ENCODE measurements at regions not wholly inside any gene's neighbourhood (a gene's known extent, or its start where the extent isn't known, plus 50 kb on each side); places are given as distances from the start of the nearest gene placed in this dataset.

DNA sequence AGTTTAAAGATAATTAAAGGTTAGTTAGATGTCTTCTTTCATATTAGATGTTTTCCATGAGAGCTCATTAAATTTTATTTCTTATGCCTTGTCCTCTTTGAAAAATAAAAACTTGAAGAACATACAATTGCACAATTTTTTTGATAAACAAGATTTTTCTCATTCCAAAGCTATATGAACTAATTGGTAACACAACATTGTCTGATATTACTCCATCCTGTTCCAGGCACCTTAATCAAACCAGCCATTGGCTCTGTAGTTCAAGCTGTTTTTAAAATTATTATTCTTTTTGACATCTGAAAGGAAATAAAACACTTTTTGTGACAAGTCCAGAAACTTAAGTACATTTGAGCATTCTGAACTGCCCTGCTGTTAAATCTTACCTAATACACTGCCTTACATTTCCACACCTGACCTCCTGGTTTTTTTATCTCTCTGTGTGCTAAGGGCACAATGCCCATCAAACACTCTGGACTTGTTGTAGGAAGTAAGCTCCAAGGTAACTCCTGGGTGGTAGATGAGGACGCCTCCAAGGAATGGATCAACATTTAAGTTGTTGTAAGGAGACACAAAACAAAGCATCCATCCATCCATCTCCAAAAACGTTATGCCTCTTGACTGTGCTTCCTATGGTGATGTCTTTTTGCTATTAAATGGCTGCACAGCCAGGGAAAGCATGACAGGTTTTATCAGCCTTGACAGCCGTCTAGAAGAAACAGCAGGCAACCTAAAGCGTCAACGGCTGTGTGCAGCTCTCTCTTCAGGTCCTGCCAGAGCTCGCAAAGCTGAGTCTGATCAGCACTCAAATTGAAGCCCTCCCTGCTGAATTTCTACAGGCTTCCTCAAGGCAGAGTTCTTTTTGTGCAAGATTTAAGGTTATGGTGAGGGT lies 449.9 kb upstream of the FLRT2 start:
- ATAC-seq (peak in 1 of 2 donors; percentile 60), DNase-seq (no peak)
- intact Hi-C loops (cut with DNase I): no loop called here

DNA sequence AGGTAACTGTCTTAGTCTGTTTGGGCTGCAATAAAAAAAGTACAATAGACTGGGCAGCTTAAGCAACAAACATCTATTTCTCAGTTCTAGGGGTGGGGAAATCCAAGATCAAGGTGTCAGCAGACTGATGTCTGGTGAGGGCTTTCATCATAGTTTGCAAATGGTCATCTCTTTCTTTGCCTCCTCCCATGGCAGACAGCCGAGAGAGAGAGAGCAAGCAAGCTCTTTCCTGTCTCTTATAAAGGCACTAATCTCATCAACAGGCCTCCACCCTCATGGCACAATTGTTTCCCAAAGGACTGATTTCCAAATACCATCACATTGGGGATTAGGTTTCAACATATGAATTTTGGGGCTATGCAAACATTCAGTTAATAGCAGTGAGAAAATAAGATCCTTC lies 445.6 kb upstream of the FLRT2 start:
- intact Hi-C loops (cut with DNase I): no loop called here
- no peak for ATAC-seq
- no peak for DNase-seq

DNA sequence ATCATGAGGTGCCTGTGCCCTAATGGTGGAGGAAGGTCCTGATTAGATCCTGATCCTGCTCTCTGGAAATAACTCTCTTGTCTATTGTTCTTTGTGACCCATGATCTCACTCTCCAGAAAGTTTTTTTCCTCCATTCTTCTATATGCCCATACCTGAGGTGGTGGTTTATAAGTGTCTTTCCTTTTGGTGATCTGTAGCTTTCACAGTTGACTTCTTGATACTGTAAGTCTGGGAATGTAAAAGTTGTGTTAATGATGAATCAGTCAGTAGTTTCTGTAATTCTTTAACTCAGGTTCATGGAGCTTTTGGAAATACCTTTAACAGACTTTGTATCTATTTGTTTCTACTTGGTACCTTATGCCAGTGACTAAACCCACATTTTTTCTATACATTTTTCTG lies 444.0 kb upstream of the FLRT2 start:
- DNase-seq (no peak), ATAC-seq (no peak)
- intact Hi-C loops (cut with DNase I): no loop called here

DNA sequence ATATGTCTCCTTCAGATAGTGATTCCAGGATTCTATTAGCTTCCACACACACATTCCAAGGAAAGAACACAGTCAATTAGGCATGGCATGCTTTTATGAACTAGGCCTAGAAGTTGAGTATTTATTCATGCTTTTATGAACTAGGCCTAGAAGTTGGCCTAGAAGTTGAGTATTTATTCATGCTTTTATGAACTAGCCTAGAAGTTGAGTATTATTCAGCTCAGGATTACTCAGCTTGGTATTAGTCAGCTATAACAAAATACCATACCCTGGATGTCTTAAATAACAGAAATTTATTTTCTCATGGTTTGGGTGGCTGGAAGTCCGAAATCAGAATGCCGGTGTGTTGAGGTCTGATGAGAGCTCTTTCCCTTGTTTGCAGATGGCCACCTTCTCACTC lies 442.7 kb upstream of the FLRT2 start:
- no peak for ATAC-seq
- DNase-seq: no peak
- intact Hi-C loops (cut with DNase I): no loop called here

DNA sequence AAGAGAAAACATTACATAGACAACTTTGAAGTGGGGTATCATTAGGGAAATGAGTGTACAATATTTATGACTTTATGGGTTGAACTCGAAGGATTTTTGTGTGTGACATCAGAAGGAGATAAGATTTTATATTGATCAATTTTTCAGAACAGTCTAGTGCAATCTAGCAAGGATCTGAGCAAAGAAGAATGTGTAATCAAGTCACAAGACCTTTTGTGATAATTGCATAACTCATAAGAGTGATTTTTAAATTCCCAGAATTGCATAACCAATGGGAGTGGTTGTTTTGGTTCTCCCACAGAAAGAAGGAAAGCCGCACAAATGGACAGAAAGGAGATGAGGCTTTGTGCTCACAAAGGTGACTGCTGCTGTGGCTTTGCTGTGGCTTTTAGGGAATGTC lies 441.8 kb upstream of the FLRT2 start:
- ATAC-seq (no peak), DNase-seq (no peak)
- intact Hi-C loops (cut with DNase I): no loop called here

DNA sequence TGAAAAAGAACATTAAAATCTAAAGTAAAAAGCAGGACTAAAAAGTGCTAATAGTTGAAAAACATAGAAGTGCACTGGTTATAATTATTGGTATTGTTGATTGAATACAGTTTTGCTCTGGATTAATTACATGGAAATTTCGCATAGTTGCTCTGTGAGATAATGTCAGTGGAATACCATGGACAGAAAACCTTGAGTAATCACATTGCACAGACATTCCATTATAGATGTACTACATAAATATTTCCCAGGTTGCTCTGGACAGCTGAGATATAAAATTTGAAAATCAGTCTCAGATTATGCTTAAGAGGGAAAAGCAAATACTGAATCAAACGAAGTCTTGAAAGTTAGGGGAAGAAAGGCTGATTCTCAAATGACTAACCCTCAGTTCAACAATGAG lies 439.3 kb upstream of the FLRT2 start:
- intact Hi-C loops (cut with DNase I): no loop called here
- no peak for ATAC-seq
- no peak for DNase-seq

DNA sequence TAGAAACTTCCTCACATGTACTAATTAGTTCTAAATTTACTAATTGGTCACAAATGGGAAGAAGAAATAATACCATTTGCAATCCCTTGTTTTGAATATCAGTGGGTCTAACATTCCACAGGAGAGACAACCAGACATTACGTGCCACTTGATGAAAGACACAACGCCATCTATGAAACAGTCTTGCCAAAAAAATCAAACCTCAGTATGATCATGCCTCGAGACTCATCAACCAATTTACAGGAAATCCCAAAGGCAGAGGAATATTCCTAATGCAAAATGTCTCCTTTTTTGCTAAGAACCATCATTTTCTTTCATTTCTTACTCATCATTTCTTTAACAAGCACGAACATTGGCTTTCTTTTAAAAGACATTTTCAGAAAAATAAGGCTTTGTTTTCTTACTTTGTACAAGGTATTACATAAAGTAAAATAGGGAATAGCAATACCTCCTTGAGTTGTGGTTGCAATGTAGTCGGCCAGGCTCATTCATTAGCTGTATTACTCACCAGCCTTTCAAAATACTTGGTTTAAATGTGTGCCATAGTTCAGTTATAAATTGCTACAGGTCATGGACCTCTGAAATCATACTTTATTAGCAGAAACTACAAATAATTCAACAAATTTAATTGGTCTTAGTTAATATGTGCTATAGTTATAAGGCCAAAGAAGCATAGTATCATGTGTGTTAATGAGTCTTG lies 436.2 kb upstream of the FLRT2 start:
- DNase-seq (no peak), ATAC-seq (no peak)
- intact Hi-C loops (cut with DNase I): no loop called here

DNA sequence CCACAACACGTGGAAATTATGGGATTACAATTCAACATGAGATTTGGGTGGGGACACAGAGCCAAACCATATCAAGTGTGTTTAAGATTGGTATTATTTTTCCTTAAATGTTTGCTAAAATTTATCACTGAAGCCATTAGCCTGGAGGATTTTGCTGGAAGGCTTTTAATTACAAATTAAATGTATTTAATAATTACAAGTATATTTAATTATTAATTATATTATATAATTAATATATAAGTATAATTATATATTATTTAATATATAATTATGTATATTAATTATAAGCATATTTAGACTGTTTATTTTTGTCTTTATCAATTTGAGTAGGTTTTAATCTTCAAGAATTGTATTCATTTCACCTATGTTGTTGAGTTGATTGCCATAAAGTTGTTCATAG lies 427.4 kb upstream of the FLRT2 start:
- ATAC-seq (no peak), DNase-seq (no peak)
- intact Hi-C loops (cut with DNase I): no loop called here

DNA sequence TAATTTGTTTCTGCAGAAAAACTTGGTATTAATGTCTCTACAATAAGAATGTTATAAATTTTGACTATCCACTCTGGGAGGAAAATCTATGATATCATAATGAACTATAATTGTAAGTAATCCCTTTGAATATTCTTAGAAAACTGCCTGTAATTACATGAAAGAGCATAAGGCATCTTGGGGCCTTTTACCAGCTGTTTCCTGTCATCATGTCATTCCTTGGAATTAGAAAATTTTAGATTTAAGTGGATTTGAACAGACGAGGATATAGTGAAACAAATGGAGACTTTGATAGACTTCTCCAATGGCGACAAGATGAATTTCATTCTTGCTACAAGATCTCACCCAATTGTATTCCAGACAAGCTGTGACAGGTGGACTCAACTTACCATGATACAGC lies 423.4 kb upstream of the FLRT2 start:
- no peak for DNase-seq
- intact Hi-C loops (cut with DNase I): no loop called here
- no peak for ATAC-seq

DNA sequence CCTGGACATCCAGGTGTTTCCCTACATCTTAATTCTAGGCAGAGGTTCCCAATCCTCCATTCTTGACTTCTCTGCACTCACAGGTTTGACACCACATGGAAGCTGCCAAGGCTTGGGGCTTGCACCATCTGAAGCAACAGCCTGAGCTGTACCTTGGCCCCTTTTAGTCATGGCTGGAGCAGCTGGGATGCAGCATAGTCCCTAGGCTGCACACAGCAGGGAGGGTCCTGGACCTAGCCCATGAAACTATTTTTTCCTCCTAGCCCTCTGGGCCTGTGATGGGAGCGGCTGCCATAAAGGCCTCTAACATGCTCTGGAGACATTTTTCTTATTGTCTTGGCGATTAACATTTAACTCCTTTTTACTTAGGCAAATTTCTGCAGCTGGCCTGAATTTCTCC lies 417.2 kb upstream of the FLRT2 start:
- intact Hi-C loops (cut with DNase I): no loop called here
- DNase-seq (no peak), ATAC-seq (no peak)

DNA sequence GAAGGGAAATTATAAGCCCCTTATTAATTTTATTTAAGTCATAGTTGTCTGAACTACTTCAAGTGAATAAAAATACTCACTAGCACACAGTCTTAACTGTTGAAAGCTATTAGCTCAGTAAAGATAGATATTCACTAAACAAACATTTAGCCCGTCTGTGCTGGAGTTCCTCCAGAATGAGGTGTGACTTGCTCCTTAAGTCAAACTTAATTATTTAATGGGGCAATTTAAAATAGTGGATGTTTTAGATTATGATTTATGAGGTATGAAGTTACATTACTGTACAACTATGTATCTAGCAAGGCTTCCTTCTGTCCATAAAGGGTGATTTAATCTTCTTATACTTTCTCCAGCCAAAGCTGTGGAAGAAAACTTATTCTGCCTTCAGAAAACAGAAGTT lies 414.0 kb upstream of the FLRT2 start:
- DNase-seq: no peak
- intact Hi-C loops (cut with DNase I): no loop called here
- ATAC-seq: no peak

DNA sequence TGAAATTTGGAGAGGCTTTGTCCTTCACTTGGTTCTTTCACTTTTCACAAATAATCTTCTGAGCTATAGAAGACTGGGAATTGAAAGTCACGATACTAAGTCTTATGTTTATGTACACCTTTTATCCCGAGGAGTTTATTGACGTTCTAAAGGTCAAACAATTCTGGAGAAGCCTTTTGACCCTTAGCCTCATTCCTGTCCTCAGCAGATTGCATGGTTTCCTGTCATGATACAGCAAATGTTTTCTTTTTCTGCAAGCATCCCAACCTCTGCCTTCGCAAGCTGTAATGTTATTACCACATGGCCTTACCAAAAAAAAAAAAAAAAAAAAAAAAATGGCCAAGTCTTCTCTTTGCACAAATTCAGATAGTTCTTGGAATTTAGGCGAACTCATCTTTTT lies 411.7 kb upstream of the FLRT2 start:
- intact Hi-C loops (cut with DNase I): no loop called here
- ATAC-seq (no peak), DNase-seq (no peak)

DNA sequence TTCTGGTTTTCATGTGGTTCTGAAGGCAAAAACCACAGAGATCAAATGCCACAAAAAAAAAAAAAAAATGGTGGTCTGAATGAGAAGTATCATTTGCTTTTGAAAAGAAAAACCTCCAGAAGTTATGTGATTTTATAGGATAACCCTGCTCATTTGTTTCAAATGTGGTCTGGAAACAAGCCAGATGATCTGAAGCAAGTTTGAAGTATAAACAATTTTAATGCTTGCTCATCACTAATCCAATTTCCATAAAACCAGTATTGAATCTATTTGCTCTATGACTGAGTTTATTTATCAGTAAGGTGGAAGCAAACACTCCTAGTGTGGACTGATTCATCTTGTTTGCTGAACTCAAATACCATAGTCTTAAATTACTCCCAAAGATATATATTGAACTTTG lies 407.3 kb upstream of the FLRT2 start:
- intact Hi-C loops (cut with DNase I): no loop called here
- no peak for DNase-seq
- ATAC-seq: no peak

DNA sequence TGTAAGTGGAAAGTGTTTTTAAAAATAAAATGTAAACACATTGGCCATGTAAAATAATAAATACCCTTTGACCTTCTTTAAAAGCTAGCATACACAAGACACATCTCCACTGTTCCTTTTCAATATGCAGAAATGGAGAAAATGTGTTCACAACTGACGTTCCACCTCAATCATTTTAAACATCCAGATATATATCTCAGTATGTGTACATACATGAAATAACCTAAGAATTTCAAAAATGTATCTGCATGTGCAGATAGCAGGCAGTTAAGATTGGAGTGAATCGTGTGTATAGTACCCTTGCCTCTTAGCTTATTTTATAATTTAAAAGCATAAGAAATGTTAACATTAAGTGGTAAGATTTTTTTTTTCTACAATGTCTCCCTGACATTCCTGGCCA lies 406.2 kb upstream of the FLRT2 start:
- no peak for DNase-seq
- intact Hi-C loops (cut with DNase I): no loop called here
- no peak for ATAC-seq

DNA sequence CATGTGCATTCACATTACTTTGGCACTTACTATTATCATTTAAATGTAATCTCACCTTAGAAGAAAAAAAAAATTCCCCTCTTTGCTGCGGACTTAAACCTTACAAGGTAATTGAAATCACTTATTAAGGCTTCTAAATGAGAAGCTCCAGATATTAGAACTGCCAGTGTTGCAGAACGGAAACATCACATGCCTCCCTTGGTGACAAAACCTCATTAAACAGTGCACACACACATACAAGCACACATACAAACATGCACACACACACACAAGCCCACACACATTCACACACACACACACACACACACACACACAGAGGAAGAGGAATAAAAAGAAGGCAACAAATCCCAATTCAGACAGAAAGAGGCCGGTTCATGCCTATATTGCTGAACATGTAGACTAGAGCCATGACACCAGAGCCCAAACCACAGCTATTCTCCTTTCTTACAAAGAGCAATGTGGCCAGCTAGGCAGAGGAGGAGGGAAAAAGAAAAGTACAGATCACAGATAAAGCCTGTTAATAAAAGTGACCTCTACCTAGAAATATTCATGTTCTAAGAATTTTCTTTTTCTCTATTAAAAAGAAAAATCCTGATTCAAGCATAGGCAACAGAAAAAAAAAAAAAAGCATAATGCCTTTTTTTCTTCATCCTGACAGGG lies 405.2 kb upstream of the FLRT2 start:
- DNase-seq: no peak
- ATAC-seq: no peak
- intact Hi-C loops (cut with DNase I): no loop called here

DNA sequence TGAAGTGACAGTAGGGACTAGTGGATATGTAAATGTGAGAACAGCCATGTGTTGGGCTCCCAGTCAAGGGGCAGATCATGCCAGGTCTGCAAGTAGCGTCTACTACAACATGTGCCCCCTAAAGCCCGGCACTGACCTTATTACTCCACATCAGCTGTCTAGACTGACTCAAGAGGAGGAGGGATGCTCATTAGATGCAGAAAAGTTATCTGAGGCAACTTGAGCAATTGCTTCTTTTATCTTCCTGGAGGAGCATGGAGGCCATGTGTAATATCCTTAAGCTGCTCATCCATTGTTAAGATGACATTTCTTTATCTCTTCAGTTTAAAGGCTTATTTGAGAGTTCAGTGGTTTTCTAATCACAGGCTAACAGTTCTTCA lies 404.7 kb upstream of the FLRT2 start:
- DNase-seq (no peak), ATAC-seq (peak in 1 of 2 donors; percentile 49)
- intact Hi-C loops (cut with DNase I): no loop called here

DNA sequence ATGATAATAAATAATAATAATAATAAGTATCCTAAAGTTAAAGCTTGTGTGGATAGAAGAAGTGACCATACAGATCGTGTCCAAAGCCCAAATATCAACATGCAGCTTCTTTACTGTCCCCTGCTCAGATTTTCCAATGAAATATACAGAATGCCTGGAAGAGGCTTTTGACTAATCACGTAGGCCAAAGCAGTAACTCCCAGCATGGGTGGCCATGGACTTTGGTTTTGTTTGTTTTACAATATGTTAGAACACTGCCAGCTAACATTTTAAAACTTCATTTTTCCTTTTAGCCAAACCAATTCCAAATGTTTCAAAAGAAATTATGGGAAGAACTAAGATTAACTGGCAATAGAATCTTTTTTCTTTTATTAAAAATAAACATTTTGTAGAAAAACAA lies 400.0 kb upstream of the FLRT2 start:
- DNase-seq (no peak), ATAC-seq (no peak)
- intact Hi-C loops (cut with DNase I): no loop called here

DNA sequence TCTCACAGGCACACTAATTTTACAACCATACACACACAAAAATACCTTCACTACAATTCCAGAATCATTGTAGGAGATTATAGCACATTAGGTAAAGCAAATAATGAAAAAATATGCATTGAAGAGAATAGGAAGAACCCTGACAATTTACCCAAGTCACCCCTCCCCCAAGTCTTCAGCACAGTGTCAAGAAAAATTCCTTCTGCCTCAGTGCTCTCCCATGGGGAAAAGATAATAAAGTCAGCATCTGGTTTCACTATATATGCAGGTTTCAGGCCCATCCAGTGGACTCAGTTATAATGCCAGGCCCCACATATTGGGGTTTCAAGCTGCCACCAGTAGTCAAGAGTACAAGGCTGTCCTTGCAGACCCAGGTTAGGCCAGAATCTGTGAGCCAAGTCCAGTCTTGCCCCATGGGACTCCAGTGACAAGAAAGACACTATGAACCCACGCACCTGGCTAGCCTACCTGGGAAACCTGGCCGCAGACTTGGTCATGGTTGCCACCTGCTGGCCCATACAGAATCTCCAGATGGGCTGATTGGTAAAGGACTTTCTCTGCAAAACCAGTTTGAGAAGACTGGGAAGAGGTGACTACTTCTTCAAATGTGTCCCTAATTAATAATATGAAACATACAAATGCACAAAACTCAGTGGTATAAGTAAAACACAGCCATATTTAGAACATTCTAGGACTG lies 398.6 kb upstream of the FLRT2 start:
- intact Hi-C loops (cut with DNase I): no loop called here
- DNase-seq (no peak), ATAC-seq (no peak)

DNA sequence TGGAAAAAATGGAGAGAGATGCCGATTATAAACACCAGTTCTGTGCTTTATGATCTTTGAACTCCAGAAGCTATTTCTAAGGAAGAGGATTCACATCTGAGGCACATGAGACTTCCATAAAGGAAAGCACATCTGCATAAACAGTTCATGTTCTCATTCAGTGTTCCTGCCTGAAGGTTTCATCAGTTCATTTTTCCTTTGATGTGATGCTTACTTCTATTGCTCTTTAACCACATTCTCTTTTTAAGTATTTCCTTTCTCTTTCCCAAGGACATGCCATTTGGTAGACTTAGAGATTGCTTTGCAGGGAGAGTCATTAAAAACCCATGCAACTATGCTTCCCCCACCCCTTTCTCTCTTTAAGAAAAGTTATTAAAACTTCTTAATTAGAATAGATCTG lies 387.0 kb upstream of the FLRT2 start:
- ATAC-seq: no peak
- no peak for DNase-seq
- intact Hi-C loops (cut with DNase I): no loop called here

DNA sequence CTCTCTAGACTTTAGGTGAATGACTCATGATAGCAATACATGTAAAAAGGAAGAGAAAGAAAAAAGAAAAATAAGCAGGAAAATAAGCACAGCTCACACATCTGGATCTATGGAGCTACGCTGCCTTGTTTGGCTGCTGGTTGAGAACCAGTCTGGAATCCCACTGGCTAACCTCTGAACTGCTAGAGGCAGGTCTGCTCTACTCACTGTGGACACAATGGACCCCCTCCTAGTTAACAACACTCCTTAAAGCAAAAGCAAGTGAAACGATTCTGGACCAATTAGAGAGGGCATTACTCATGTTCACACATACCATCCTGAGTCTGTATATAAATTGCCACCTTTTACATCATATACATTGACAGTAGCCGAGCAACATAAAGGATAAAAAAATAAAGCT lies 383.2 kb upstream of the FLRT2 start:
- ATAC-seq: no peak
- no peak for DNase-seq
- intact Hi-C loops (cut with DNase I): no loop called here

Data from left cardiac atrium (tissue), 4 donors.